MM.1S (cell line): ENCODE measurements at regions not wholly inside any gene's neighbourhood (a gene's known extent, or its start where the extent isn't known, plus 50 kb on each side); places are given as distances from the start of the nearest gene placed in this dataset.

Source experiments
- CTCF ChIP-seq: fragments of 300-600 bp; sonication (generic); IDR thresholded peaks from 2 replicates; pipeline ENCODE4 v1.5.1; 2016; ENCODE audit warnings: antibody characterized with exemption, low read length, mixed read lengths
- EZH2 ChIP-seq: fragments of 300-600 bp; sonication (generic); optimal IDR thresholded peaks from 2 replicates; pipeline ENCODE3; 2017; ENCODE audit warnings: low read depth, mild to moderate bottlenecking, antibody characterized with exemption, low read length, mixed read lengths
- EZH2phosphoT487 ChIP-seq: fragments of 300-600 bp; sonication (generic); IDR thresholded peaks from 2 replicates; pipeline ENCODE4 v1.6.1; 2018; ENCODE audit warnings: antibody characterized with exemption, low read length

- TF ChIP-seq EZH2, result no peak
- TF ChIP-seq CTCF, result no peak
- TF ChIP-seq EZH2phosphoT487, result no peak
These were observed 429.0 kb upstream of the FBXO33 start for GRCh38 chr14:39861229-39861600.
